NCI-H510A (cell line): ENCODE measurements at regions not wholly inside any gene's neighbourhood (a gene's known extent, or its start where the extent isn't known, plus 50 kb on each side); places are given as distances from the start of the nearest gene placed in this dataset.
"Not testable (repeated sequence)": the region's sequence is repeated elsewhere in the genome, so short reads cannot be mapped to it uniquely, and the experiment has no call there.

Experiments used
- DNase-seq: peaks from one replicate; lab custom pipeline; 2025; lab: John Stamatoyannopoulos, UW

DNA sequence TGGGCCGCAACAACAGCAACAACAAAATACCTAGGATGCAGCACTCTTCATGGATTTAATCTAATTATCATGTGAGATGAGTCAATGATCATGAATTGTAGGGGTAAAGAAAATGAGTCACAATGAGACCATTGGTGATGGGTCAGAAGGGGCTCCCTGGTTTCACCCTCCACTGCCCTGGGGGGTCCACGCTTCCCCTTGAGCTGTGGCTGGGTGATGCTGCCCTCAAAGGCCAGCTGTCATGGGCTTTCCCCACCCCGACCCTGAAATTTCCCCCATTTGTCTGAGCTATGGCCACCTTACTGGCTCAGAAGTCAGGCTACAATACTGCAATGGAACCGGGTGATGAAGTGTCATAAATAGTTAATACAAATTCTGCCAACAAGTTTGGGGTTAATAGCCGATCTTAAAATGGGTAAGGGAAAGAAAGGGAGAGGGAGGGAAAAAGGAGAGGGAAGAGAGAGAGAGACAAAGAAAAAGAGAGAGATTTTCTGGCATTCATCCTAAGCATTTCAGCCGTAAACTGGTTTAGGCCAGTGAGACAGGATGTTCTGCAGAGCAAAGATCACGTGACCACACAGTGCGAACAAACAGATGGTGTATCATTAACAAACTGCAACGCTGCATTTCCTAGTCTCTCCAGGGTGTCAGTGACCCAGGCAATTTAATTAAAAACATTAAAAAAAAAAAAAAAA, 143.4 kb upstream of the ERRFI1 start:
- peak; percentile 99 for DNase-seq

DNA sequence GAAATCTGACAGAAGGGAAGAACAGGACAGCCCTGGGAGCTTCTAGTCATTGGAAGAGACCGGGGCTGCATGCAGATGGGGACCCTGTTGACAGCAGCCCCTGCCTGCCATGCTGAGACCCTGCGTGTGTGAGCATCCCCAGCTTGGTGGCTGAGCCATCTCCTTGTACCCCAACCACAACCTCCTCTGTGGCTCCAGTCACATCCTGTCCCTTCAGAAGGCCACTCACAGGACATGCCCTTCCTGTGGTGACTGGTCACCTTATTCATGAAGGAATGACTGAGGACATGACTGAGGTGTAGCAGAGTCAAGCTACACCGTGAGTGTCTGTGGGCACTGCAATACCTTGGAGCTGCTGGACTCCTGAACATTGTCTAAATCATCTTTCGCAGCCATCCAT, 141.8 kb upstream of the ERRFI1 start:
- DNase-seq = no peak

GRCh38 chr1:8166406-8166805, 140.3 kb upstream of the ERRFI1 start:
- DNase-seq = peak; percentile 44

- peak; percentile 71 for DNase-seq
These were observed 139.7 kb upstream of the ERRFI1 start for GRCh38 chr1:8165595-8166360.

DNA sequence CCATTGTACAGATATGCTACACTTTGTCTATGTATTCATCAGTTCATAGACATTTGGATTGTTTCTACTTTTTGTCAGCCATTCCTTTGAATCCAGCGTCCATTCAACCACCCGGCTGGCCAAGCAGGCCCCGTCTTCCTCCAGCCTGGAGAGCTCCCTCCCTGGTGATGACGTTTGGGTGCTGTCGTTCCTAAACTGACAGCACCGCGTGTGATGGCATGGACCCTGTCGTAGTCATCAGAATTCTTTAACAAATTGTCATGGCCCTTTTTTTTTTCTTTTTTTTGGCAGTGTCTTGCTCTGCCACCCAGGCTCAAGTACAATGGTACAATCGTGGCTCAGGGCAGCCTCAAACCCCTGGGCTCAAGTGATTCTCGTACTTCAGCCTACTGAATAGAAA, 138.6 kb upstream of the ERRFI1 start:
- no peak for DNase-seq

GRCh38 chr1:8163039-8163438, 136.9 kb upstream of the ERRFI1 start:
- no peak for DNase-seq

DNA sequence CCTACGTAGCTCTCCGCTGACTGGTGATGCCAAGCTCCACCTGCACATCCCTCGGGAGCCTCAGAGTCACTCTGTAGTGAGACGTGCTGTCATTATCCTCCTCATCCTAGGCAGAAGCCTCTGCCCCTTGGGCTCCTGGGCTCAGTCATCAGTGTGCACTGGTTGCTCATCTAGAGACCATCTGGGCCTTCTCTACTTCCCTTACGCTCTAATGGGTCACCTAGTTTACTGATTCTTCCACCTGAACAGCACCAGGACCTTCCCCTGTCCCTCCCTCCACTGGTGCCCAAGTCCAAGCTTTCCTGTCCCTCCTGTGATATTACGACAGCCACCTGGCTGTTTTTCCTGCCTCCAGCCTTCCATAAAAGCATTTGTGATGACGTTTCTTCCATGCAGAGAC, 136.1 kb upstream of the ERRFI1 start:
- DNase-seq = peak; percentile 44

DNA sequence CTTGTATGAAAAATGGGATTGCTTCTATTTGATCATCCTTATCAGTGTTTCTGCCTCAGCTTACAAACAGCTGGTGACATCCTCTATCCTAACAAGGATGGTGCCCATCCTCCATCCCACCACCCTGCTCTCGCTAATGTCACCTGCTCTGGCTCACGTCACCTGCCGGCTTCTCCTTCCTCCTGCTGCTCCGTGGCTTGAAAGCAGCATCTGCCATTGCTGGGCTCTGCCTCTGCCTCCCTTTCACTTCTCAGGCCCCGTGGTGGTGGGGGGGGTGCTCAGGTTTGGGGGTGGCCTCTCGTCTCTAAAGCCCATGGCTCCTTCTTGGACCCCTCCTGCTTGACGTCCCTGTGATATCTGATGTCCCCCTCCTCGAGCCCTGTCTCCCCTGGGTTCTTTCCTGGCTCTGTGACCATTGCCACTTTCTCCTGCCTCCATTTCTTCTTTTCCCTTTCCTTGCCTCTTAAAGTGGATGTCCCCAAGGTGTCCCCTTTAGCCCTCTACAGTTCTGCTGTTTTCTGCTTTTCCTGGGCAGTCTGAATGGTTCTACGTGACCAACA, 135.5 kb upstream of the ERRFI1 start:
- DNase-seq = peak; percentile 74

DNA sequence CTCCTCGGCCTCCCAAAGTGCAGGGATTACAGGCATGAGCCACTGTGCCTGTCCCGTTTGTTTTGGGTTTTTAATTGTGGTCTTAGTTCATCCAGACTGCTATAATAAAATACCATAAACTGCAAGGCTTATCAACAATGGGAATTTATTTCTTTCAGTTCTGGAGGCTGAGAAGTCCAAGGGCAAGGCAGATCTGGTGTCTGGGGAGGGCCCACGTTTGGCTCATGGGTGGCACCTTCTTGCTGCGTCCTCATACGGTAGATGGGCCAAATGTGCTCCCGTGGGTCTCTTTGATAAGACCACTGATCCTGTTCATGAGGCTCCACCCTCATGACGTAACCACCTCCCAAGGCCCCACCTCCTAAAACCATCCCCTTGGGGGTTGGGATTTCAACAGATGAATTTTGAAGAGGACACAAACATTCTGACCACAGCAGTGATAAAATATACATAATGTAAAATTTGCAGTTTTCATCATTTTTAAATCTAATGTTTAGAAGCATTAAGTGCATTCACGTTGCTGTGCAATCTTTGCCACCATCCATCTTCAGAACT, 133.4 kb upstream of the ERRFI1 start:
- DNase-seq = no peak

DNA sequence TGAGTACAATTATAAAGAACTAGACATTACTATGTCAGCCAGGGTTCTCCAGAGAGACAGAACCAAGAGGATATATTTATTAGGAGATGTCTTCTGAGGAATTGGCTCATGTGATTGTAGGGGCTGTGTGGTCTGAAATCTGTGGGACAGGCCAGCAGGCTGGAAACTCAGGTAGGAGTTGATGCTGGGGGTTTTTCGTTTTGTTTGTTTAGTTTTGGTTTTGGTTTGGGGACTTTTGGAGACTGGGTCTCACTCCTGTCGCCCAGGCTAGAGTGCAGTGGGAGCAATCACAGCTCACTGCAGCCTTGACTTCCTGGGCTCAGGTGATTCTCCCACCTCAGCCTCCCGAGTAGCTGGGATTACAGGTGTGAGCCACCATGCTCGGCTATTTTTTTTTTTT, 132.9 kb upstream of the ERRFI1 start:
- DNase-seq = no peak

DNA sequence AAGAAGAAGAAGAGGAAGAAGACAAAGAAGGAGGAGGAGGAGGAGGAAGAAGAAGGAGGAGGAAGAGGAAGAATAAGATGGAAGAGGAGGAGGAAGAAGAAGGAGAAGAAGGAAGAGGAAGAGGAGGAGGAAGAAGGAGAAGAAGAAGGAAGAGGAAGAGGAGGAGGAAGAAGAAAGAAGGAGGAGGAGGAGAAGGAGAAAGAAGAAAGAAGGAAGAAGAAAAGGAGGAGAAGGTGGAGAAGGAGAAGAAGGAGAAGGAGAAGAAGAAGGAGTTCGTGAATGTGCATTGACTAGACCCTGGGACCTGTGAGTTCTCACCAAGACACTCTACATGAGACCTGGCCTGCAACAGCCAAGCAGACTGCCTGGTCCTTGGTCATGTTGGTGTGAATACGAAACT, 131.7 kb upstream of the ERRFI1 start:
- no peak for DNase-seq

- peak; percentile 68 for DNase-seq
These were observed 129.5 kb upstream of the ERRFI1 start for GRCh38 chr1:8155528-8156186.

DNA sequence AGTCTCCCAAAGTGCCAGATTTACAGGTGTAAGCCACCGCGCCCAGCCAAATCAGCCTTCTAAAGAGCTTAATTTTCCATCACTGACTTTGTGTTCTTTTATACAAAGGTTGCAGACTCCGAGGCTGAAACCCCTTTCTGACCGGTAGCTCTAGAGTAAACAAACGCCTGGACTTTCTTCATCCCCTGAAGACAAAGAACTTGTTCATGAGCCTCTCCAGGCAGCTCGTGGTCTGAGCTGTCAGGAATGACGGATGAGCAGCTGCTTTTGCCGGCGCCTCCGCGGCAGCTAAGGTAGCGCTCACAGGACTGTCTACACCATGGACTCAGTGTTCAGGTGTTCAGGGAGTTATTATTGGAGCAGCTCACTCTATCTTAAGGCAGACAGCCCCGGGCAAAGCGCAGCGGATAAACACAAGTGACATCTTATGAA, 128.5 kb upstream of the ERRFI1 start:
- peak; percentile 93 for DNase-seq

- no peak for DNase-seq
These were observed 127.9 kb upstream of the ERRFI1 start for GRCh38 chr1:8153961-8154360.

DNA sequence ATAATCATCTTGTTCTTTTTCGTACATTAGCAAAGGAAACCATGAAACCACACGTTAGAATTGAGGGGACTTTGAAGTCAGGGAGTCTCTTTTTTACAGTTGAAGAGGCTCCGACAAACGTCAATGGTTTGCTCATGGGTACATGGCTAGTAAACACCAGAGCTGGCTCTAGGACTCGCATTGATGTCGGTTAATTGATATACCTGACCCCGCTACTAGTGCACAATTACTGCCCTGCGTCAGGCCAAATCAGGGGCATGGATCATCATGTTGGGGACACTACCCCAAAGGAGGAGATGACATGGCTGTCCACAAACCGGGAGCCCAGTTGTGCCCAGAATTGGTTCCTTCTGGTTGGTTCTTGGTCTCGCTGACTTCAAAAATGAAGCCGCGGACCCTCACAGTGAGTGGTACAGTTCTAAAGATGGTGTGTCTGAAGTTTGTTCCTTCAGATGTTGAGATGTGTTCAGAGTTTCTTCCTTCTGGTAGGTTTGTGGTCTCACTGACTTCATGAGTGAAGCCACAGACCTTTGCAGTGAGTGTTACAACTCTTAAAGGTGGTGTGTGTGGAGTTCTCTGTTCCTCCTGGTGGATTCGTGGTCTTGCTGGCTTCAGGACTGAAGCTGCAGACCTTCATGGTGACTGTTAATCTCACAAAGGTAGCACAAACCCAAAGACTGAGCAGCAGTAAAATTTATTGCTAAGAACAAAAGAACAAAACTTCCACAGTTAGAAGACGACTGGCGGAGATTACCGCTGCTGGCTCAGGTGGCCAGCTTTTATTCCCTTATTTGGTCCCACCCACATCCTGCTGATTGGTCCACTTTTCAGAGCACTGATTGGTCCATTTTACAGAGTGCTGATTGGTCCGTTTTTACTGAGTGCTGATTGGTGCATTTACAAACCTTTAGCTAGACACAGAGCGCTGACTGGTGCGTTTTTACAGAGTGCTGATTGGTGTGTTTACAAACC, 126.9 kb upstream of the ERRFI1 start:
- no peak for DNase-seq

DNA sequence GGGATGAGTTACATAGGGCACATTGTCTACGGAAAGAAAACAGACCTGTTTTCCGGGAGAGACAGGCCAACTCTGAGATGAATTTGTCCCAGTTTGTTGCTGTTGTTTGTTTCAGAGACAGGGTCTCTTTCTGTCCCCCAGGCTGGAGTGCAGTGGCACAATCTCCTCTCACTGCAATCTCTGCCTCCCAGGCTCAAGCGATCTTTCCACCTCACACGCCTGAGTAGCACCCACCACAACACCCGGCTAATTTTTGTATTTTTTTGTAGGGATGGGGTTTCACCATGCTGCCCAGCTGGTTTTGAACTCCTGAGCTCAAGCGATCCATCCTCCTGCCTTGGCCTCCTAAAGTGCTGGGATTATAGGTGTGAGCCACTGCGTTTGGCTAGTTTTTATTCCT, 125.5 kb upstream of the ERRFI1 start:
- no peak for DNase-seq

DNA sequence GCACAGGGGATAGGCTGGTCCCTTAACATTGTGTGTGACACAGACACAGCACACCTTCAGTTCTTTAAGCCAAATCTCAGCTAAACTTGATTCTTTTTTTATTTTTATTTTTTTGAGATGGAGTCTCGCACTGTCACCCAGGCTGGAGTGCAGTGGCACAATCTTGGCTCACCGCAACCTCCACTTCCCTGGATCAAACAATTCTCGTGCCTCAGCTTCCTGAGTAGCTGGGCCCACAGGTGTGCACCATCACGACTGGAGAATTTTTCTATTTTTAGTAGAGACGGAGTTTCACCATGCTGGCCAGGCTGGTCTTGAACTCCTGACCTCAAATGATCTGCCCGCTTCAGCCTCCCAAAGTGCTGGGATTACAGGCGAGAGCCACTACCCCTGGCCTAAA, 123.6 kb upstream of the ERRFI1 start:
- not testable (repeated sequence) for DNase-seq

- DNase-seq = no peak
These were observed 121.8 kb upstream of the ERRFI1 start for GRCh38 chr1:8147956-8148355.

GRCh38 chr1:8146257-8146855, 120.2 kb upstream of the ERRFI1 start:
- DNase-seq = no peak

GRCh38 chr1:8145545-8146202, 119.6 kb upstream of the ERRFI1 start:
- no peak for DNase-seq
